Caco-2 (cell line): ENCODE measurements at regions not wholly inside any gene's neighbourhood (a gene's known extent, or its start where the extent isn't known, plus 50 kb on each side); places are given as distances from the start of the nearest gene placed in this dataset.

Experiments used
- BruUV-seq: library from RNA; stranded (reverse); fragments of 400-500 nt; replicated peaks from 2 replicates; lab custom pipeline; 2021; lab: Mats Ljungman, UMichigan
- CTCF ChIA-PET: fragments of 300-600 bp; sonication (Branson Sonifier 250); formaldehyde crosslinking; loops from one replicate; lab custom pipeline; 2022; ENCODE audit warnings: antibody characterized with exemption; lab: Charles Lee
- POLR2A ChIA-PET: fragments of 300-600 bp; sonication (Branson Sonifier 250); formaldehyde crosslinking; loops from one replicate; lab custom pipeline; 2022; ENCODE audit warnings: antibody characterized with exemption; lab: Charles Lee
- DNase-seq, 2 experiments: peaks; one replicate each; pipeline versions ENCODE4 v3.0.0 to v3.0.0-alpha.2; 2020 to 2022
- H3K27me3 ChIP-seq: replicated peaks from 2 replicates; pipeline ENCODE4 v1.6.0; 2011; ENCODE audit warnings: low read length; ENCODE audit not compliant: control insufficient read depth, insufficient read depth
- H3K36me3 ChIP-seq: 2 replicates; pipeline ENCODE4 v1.5.1; 2011; ENCODE audit warnings: low read length; ENCODE audit not compliant: control insufficient read depth, insufficient read depth
- H3K4me1 ChIP-seq: fragments of 250-450 bp; sonication (Bioruptor Pico); 2 replicates; pipeline ENCODE4 v1.5.1; 2020; ENCODE audit warnings: mild to moderate bottlenecking
- H3K4me3 ChIP-seq: 2 replicates; pipeline ENCODE4 v1.5.1; 2011; ENCODE audit warnings: low read depth, mild to moderate bottlenecking, control low read depth, low read length
- H3K9me3 ChIP-seq: fragments of 250-450 bp; sonication (Bioruptor Pico); 2 replicates; pipeline ENCODE4 v1.5.1; 2020; ENCODE audit warnings: mild to moderate bottlenecking, moderate library complexity
- H3K27ac Mint-ChIP-seq: one replicate; pipeline ENCODE4 v1.8.0; 2022; ENCODE audit warnings: mixed read lengths; ENCODE audit not compliant: unreplicated experiment
- H3K27me3 Mint-ChIP-seq: one replicate; pipeline ENCODE4 v1.8.0; 2022; ENCODE audit warnings: mixed read lengths; ENCODE audit not compliant: insufficient read depth, unreplicated experiment
- H3K36me3 Mint-ChIP-seq: one replicate; pipeline ENCODE4 v1.8.0; 2022; ENCODE audit warnings: mild to moderate bottlenecking, mixed read lengths; ENCODE audit not compliant: insufficient read depth, unreplicated experiment
- H3K4me1 Mint-ChIP-seq: one replicate; pipeline ENCODE4 v1.8.0; 2022; ENCODE audit warnings: low read depth, mixed read lengths; ENCODE audit not compliant: unreplicated experiment
- H3K4me3 Mint-ChIP-seq: one replicate; pipeline ENCODE4 v1.8.0; 2022; ENCODE audit warnings: mild to moderate bottlenecking, moderate library complexity, mixed read lengths; ENCODE audit not compliant: unreplicated experiment
- H3K9me3 Mint-ChIP-seq: one replicate; pipeline ENCODE4 v1.8.0; 2022; ENCODE audit warnings: mixed read lengths; ENCODE audit not compliant: unreplicated experiment
- intact Hi-C: fragments of 100-400 bp; cut with micrococcal nuclease; formaldehyde crosslinking; loops from one replicate; pipeline ENCODE4 v1.10.0; 2022; ENCODE audit not compliant: unreplicated experiment
- TF ChIP-seq, protein P1 (sequence below), 2 experiments: fragments of 200-600 bp in 1 of 2; IDR thresholded peaks; 1 replicate in 1 of 2; 2 replicates in 1 of 2; pipeline versions ENCODE4 v1.5.1 to v1.8.0; 2011 to 2022; ENCODE audit warnings: antibody characterized with exemption in 1 of 2, control low read depth in 1 of 2, inconsistent platforms in 1 of 2, low read depth in 1 of 2, low read length in 1 of 2, mild to moderate bottlenecking in 1 of 2, moderate library complexity in 1 of 2; ENCODE audit not compliant: insufficient read depth in 1 of 2, severe bottlenecking in 1 of 2, unreplicated experiment in 1 of 2

DNA sequence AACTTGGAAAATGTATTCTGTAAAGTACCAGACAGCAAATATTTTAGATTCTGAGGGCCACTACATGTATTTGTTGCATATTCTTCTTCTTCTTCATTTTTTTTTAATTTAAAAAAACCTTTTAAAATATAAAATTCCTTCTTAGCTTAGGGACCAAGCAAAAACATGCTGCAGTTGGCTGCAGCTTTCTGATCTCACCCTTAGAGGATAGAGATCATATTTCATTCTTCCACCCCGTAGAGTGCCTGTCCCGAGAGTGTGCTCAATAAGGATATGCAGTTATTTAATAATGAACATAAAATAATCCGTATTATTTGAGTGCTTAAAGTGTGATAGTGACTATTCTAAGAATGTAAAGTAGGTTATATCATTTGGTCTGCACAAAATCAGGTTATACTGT is 204.2 kb upstream of the CD180 start:
- TF ChIP-seq, protein P1, sequence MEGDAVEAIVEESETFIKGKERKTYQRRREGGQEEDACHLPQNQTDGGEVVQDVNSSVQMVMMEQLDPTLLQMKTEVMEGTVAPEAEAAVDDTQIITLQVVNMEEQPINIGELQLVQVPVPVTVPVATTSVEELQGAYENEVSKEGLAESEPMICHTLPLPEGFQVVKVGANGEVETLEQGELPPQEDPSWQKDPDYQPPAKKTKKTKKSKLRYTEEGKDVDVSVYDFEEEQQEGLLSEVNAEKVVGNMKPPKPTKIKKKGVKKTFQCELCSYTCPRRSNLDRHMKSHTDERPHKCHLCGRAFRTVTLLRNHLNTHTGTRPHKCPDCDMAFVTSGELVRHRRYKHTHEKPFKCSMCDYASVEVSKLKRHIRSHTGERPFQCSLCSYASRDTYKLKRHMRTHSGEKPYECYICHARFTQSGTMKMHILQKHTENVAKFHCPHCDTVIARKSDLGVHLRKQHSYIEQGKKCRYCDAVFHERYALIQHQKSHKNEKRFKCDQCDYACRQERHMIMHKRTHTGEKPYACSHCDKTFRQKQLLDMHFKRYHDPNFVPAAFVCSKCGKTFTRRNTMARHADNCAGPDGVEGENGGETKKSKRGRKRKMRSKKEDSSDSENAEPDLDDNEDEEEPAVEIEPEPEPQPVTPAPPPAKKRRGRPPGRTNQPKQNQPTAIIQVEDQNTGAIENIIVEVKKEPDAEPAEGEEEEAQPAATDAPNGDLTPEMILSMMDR (IDR thresholded peaks at IDR 0.05; ENCODE audit: insufficient read depth in 1 of 2, low read depth in 1 of 2, low read length in 1 of 2, severe bottlenecking in 1 of 2, unreplicated experiment in 1 of 2): no peak
- CTCF ChIA-PET: no interaction called here
- no peaks in the 10 kb centered on the region for H3K27me3 ChIP-seq
- Mint-ChIP-seq H3K27me3 (no peaks in the 10 kb centered on the region), H3K4me1 (peaks cover 19% of the 10 kb centered on the region), H3K36me3 (no peaks in the 10 kb centered on the region), H3K9me3 (peaks cover 10% of the 10 kb centered on the region), H3K4me3 (no peak overlapping the region), H3K27ac (no peak overlapping the region)
- no peak for DNase-seq
- H3K4me1 ChIP-seq: peaks cover 11% of the 10 kb centered on the region; the same call in 1 of the 2 replicates
- POLR2A ChIA-PET: no interaction called here
- H3K36me3 ChIP-seq: no peaks in the 10 kb centered on the region
- no peaks in the 10 kb centered on the region for H3K9me3 ChIP-seq
- no TSS peak for BruUV-seq
- intact Hi-C loops: no loop called here
- no peak overlapping the region for H3K4me3 ChIP-seq

DNA sequence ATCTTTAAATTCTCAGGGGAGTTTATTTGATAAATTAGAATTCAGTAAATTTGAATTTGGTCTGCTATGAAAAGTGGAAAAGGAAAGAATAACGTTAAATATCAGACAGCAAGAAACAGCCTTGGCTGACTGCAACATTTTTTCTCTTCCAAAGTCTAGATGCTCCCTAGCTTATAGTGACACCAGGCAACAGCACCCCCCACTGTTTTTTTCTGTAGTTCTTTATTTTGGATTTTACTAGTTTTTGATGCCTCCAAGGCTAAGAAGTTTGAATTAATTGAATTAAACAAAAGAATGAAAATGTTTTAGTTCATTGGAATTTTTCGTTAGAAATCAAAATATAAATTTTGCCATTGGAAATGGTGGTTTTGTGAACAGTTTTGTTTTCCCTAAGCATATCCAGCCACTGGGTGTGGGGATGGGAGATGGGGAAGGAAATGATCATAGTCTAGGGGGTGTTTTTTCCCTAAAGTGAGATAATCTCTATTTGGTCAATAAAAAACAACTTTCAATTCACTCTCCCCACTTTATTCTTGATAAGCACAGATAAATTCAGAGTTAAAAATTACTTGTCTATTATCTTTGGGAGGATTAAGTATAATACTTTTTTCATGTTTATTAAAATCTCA is 199.3 kb upstream of the CD180 start:
- H3K4me3 ChIP-seq: no peak overlapping the region
- Mint-ChIP-seq H3K36me3 (no peaks in the 10 kb centered on the region), H3K4me3 (no peak overlapping the region), H3K27ac (no peak overlapping the region), H3K4me1 (peaks cover 9% of the 10 kb centered on the region), H3K9me3 (peaks cover 10% of the 10 kb centered on the region), H3K27me3 (no peaks in the 10 kb centered on the region)
- no peaks in the 10 kb centered on the region for H3K27me3 ChIP-seq
- intact Hi-C loops: loop anchor here (5.0 kb wide), 1 partner anchor 149 kb away; no protein-coding TSS in a partner anchor
- H3K4me1 ChIP-seq: no peaks in the 10 kb centered on the region
- DNase-seq: no peak
- no TSS peak for BruUV-seq
- TF ChIP-seq, protein P1 (IDR thresholded peaks at IDR 0.05; ENCODE audit: insufficient read depth in 1 of 2, low read depth in 1 of 2, low read length in 1 of 2, severe bottlenecking in 1 of 2, unreplicated experiment in 1 of 2): no peak
- CTCF ChIA-PET: interaction anchor here (1.2 kb wide), 1 partner anchor 161 kb away, joined by 3 read pairs; no protein-coding TSS in a partner anchor
- H3K36me3 ChIP-seq: no peaks in the 10 kb centered on the region
- POLR2A ChIA-PET: no interaction called here
- H3K9me3 ChIP-seq: no peaks in the 10 kb centered on the region

DNA sequence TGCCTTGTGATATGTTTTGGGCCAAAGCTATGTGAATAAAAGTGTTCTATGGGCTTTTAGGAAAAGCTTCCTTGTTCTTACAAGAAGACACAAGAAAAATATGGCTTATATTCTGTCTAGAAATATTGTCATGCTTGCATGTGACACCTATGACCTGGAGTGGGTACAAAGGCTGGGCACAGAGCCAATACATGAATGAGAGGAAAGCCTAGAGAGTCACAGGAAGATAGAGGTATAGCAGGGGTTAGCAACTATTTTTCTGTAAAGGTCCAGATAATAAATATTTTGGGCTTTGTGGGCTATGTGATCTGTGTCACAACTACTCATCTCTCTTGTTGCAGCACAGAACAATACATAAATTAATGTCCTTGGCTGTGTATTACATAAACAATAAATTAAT is 196.6 kb upstream of the CD180 start:
- DNase-seq: no peak
- no peaks in the 10 kb centered on the region for H3K9me3 ChIP-seq
- Mint-ChIP-seq H3K27me3 (no peaks in the 10 kb centered on the region), H3K9me3 (peaks cover 10% of the 10 kb centered on the region), H3K4me3 (no peak overlapping the region), H3K27ac (no peak overlapping the region), H3K36me3 (no peaks in the 10 kb centered on the region), H3K4me1 (peaks cover 9% of the 10 kb centered on the region)
- H3K4me3 ChIP-seq: no peak overlapping the region
- ChIA-PET CTCF (no interaction called here), POLR2A (no interaction called here)
- TF ChIP-seq, protein P1 (IDR thresholded peaks at IDR 0.05; ENCODE audit: insufficient read depth in 1 of 2, low read depth in 1 of 2, low read length in 1 of 2, severe bottlenecking in 1 of 2, unreplicated experiment in 1 of 2): no peak
- no peaks in the 10 kb centered on the region for H3K4me1 ChIP-seq
- intact Hi-C loops: no loop called here
- no peaks in the 10 kb centered on the region for H3K27me3 ChIP-seq
- BruUV-seq: no TSS peak
- H3K36me3 ChIP-seq: no peaks in the 10 kb centered on the region
